Parathyroid adenoma (tissue), 2 donors: ENCODE measurements at regions not wholly inside any gene's neighbourhood (a gene's known extent, or its start where the extent isn't known, plus 50 kb on each side); places are given as distances from the start of the nearest gene placed in this dataset.

Experiments used
- H2AFZ ChIP-seq: fragments of 300-600 bp; sonication (generic); one replicate; pipeline ENCODE4 v1.7.0; 2017; ENCODE audit warnings: antibody characterized with exemption, mild to moderate bottlenecking
- H3K27ac ChIP-seq: fragments of 300-600 bp; sonication (generic); one replicate; pipeline ENCODE4 v1.7.0; 2017
- H3K27me3 ChIP-seq: fragments of 300-600 bp; sonication (generic); one replicate; pipeline ENCODE4 v1.7.0; 2017; ENCODE audit warnings: low read length; ENCODE audit not compliant: control insufficient read depth, insufficient read depth
- H3K36me3 ChIP-seq: fragments of 300-600 bp; sonication (generic); one replicate; pipeline ENCODE4 v1.7.0; 2017; ENCODE audit warnings: low read length; ENCODE audit not compliant: control insufficient read depth, insufficient read depth
- H3K4me1 ChIP-seq: fragments of 300-600 bp; sonication (generic); one replicate; pipeline ENCODE4 v1.7.0; 2017; ENCODE audit warnings: control low read depth
- H3K4me2 ChIP-seq: fragments of 300-600 bp; sonication (generic); one replicate; pipeline ENCODE4 v1.7.0; 2017; ENCODE audit warnings: low read length
- H3K4me3 ChIP-seq: fragments of 300-600 bp; sonication (generic); one replicate; pipeline ENCODE4 v1.7.0; 2017; ENCODE audit warnings: low read depth, low read length
- H3K79me2 ChIP-seq: fragments of 300-600 bp; sonication (generic); one replicate; pipeline ENCODE4 v1.7.0; 2017; ENCODE audit warnings: control low read depth
- H3K9ac ChIP-seq: fragments of 300-600 bp; sonication (generic); one replicate; pipeline ENCODE4 v1.7.0; 2017; ENCODE audit warnings: mild to moderate bottlenecking
- H3K9me3 ChIP-seq: fragments of 300-600 bp; sonication (generic); one replicate; pipeline ENCODE4 v1.7.0; 2017; ENCODE audit warnings: low read length; ENCODE audit not compliant: control insufficient read depth
- TF ChIP-seq, protein P1 (sequence below): fragments of 300-600 bp; sonication (generic); IDR thresholded peaks from one replicate; pipeline ENCODE4 v1.7.0; 2017; ENCODE audit warnings: antibody characterized with exemption, mild to moderate bottlenecking
- donor health status: primary hyperparathyroidism.

DNA sequence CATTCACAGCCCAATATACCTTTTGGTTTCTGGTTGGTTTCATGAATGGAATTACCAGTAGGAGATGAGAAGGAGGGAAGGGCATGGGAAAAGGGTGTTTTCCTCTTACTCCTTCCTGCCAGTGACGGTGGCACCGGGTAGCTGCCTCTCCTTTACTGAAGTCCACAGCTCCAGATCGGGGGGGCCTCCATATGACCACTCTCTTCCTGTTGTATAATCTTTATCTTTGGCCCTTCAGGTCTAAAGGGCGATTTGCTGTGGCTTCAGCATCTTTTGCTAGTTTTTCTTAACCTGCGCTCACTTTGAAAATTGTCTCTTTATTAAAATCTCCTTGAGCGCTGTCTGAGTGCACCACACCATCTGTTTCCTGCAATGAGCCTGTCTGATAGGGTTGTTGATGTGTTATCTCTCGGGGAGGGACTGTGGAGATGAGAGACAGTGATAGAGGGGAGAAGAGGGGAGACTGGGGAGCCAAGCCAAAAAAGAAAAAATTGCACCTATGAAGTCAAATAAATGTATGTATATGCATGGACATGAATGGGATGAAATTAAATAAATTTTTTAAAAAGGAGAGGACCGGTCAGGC, 449.3 kb upstream of the KLF4 start:
- no peak overlapping the region for H3K4me3 ChIP-seq
- no peaks in the 10 kb centered on the region for H3K79me2 ChIP-seq
- H3K36me3 ChIP-seq: no peaks in the 10 kb centered on the region
- no peak overlapping the region for H3K27ac ChIP-seq
- no peaks in the 10 kb centered on the region for H3K9me3 ChIP-seq
- no peaks in the 10 kb centered on the region for H3K27me3 ChIP-seq
- no peak overlapping the region for H3K9ac ChIP-seq
- TF ChIP-seq, protein P1, sequence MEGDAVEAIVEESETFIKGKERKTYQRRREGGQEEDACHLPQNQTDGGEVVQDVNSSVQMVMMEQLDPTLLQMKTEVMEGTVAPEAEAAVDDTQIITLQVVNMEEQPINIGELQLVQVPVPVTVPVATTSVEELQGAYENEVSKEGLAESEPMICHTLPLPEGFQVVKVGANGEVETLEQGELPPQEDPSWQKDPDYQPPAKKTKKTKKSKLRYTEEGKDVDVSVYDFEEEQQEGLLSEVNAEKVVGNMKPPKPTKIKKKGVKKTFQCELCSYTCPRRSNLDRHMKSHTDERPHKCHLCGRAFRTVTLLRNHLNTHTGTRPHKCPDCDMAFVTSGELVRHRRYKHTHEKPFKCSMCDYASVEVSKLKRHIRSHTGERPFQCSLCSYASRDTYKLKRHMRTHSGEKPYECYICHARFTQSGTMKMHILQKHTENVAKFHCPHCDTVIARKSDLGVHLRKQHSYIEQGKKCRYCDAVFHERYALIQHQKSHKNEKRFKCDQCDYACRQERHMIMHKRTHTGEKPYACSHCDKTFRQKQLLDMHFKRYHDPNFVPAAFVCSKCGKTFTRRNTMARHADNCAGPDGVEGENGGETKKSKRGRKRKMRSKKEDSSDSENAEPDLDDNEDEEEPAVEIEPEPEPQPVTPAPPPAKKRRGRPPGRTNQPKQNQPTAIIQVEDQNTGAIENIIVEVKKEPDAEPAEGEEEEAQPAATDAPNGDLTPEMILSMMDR: no peak
- H3K4me1 ChIP-seq: no peaks in the 10 kb centered on the region
- H3K4me2 ChIP-seq: no peak overlapping the region
- no peak overlapping the region for H2AFZ ChIP-seq

DNA sequence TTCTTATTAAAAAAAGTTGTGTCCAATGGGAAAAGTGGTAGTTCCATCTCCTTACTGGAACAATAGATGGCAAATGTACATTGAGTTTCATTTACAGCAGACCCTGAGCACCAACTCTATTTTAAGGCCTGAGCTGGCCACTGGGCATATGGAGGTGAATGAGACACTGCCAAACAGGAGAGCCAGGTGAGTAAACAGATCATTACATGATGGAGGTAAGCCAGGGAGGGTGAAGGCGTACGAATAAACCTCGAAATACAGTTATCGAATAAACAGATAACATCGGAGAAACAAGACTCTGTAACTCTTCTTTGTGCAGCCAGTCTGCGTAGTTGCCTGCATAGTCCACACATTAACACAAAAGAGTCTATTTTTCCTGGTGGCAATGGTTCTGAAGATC, 446.4 kb upstream of the KLF4 start:
- Histone ChIP-seq H3K79me2 (no peaks in the 10 kb centered on the region), H3K9me3 (no peaks in the 10 kb centered on the region), H3K9ac (no peak overlapping the region), H3K4me1 (no peaks in the 10 kb centered on the region), H3K27me3 (no peaks in the 10 kb centered on the region), H3K4me3 (no peak overlapping the region), H3K4me2 (no peak overlapping the region), H3K27ac (no peak overlapping the region), H3K36me3 (no peaks in the 10 kb centered on the region), H2AFZ (no peak overlapping the region)
- TF ChIP-seq, protein P1: no peak

DNA sequence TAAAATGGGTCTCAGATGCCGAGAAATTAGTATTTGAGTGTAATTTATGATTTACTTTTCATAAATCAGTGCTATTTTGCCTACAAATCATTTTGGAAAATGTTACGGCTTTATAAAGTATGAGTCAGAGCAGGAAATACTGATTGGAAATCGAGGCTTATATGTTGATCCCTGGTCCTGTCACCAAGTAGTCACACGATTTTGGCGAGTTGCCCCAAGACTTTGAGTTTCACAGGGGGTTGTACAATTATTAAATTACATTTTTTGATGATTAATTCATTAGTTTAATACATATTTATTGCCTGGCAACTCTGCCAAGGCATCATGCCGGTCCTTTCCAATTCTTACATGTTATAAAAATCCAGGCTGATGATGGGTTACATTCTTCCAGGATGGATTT, 443.9 kb upstream of the KLF4 start:
- no peak overlapping the region for H3K9ac ChIP-seq
- H3K4me2 ChIP-seq: no peak overlapping the region
- no peak overlapping the region for H3K27ac ChIP-seq
- H2AFZ ChIP-seq: no peak overlapping the region
- no peaks in the 10 kb centered on the region for H3K9me3 ChIP-seq
- no peaks in the 10 kb centered on the region for H3K27me3 ChIP-seq
- H3K36me3 ChIP-seq: no peaks in the 10 kb centered on the region
- no peaks in the 10 kb centered on the region for H3K4me1 ChIP-seq
- H3K79me2 ChIP-seq: no peaks in the 10 kb centered on the region
- TF ChIP-seq, protein P1: no peak
- H3K4me3 ChIP-seq: no peak overlapping the region

DNA sequence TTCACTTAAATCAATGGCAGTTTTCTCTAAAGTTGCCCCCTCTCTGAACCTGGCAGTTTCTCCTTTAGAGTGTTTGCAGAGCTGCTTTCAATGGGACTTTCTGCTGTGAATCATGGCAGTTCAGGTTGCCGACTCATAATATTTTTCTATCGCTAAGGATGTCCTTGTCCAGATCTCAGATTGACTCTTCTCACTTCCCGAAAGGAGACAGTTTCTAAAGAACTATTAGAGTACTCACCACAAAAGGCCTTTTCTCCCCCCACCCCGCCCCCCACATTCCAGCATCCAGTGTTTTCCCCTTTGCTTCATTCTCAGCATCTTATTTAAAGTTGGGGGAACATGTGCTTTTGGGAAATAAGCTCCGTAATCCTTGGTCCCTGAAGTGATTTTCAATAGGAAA, 443.5 kb upstream of the KLF4 start:
- no peak overlapping the region for H2AFZ ChIP-seq
- H3K4me3 ChIP-seq: no peak overlapping the region
- no peaks in the 10 kb centered on the region for H3K36me3 ChIP-seq

DNA sequence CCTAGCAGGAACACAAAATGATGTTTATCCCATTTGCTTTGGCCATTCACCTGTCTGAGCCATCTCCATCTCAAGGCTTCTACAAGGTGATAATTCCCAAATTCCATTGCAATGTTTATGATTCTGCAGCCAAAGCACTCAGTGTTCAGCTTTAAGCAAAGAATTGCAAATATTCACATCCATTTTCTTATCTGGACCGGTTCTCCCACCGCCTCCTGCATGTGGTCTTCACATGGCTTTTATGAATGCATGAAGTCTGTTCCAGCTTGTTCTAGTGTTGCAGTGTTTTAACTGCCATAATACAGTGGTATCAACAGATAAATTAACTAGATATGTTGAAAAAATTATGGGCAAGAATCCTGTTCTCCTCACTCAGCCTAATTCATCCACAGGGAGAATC, 443.0 kb upstream of the KLF4 start:
- no peaks in the 10 kb centered on the region for H3K79me2 ChIP-seq
- H3K27me3 ChIP-seq: no peaks in the 10 kb centered on the region
- H3K4me2 ChIP-seq: no peak overlapping the region
- TF ChIP-seq, protein P1: no peak
- H3K4me3 ChIP-seq: no peak overlapping the region
- no peak overlapping the region for H3K27ac ChIP-seq
- no peaks in the 10 kb centered on the region for H3K36me3 ChIP-seq
- no peaks in the 10 kb centered on the region for H3K9me3 ChIP-seq
- no peaks in the 10 kb centered on the region for H3K4me1 ChIP-seq
- no peak overlapping the region for H3K9ac ChIP-seq
- no peak overlapping the region for H2AFZ ChIP-seq

More for the DNA sequence above, 443.5 kb upstream of the KLF4 start:
- Histone ChIP-seq H3K4me2 (no peak overlapping the region), H3K9ac (no peak overlapping the region), H3K27ac (no peak overlapping the region), H3K9me3 (no peaks in the 10 kb centered on the region), H3K79me2 (no peaks in the 10 kb centered on the region), H3K4me1 (no peaks in the 10 kb centered on the region), H3K27me3 (no peaks in the 10 kb centered on the region)
- TF ChIP-seq, protein P1: no peak
